Chondrocyte (in vitro differentiated cells): ENCODE measurements at regions not wholly inside any gene's neighbourhood (a gene's known extent, or its start where the extent isn't known, plus 50 kb on each side); places are given as distances from the start of the nearest gene placed in this dataset.

Experiments
- DNase-seq: peaks from one replicate; pipeline ENCODE4 v3.0.0; 2021; ENCODE audit warnings: mixed read lengths, low spot score
- H3K27ac Mint-ChIP-seq: one replicate; pipeline ENCODE4 v1.8.0; 2021; ENCODE audit warnings: mild to moderate bottlenecking, moderate library complexity, mixed read lengths; ENCODE audit not compliant: unreplicated experiment
- H3K27me3 Mint-ChIP-seq: 2 replicates; pipeline ENCODE4 v1.8.0; 2021; ENCODE audit warnings: low read depth, mixed read lengths
- H3K36me3 Mint-ChIP-seq: 2 replicates; pipeline ENCODE4 v1.8.0; 2021; ENCODE audit warnings: low read depth, mixed read lengths
- H3K4me1 Mint-ChIP-seq: 2 replicates; pipeline ENCODE4 v1.8.0; 2021; ENCODE audit warnings: low read depth, mild to moderate bottlenecking, mixed read lengths
- H3K4me3 Mint-ChIP-seq: one replicate; pipeline ENCODE4 v1.8.0; 2021; ENCODE audit warnings: mild to moderate bottlenecking, moderate library complexity, mixed read lengths; ENCODE audit not compliant: unreplicated experiment
- H3K9me3 Mint-ChIP-seq: 2 replicates; pipeline ENCODE4 v1.8.0; 2021; ENCODE audit warnings: low read depth, mixed read lengths
- TF ChIP-seq, protein P1 (sequence below): fragments of 200-600 bp; sonication (generic); IDR thresholded peaks from 2 replicates; pipeline ENCODE4 v1.5.0; 2021; ENCODE audit warnings: antibody characterized with exemption, mild to moderate bottlenecking, moderate library complexity

DNA sequence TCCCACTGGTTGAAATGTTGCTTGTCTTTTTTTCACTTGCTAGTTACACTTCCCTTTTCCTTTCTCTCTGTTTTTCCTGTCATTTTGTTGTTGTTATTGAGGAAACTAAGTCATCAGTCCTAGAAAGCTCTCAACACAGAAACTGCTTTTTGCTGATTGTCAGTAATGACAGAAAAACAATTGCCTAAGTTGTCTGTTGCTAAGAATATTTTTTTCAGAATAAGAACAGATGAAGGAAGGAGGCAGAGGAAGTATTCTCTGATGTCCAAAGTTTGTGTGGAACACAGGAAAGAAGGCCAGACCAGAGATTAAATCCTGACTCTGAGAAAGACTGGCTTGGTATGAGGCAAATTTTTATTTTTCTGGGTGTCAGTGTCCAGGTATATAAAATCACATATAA lies 163.3 kb downstream of the CASP12 start:
- Mint-ChIP-seq H3K36me3 (no peaks in the 10 kb centered on the region), H3K27me3 (no peaks in the 10 kb centered on the region), H3K4me1 (no peaks in the 10 kb centered on the region), H3K4me3 (no peak overlapping the region), H3K27ac (no peak overlapping the region), H3K9me3 (peaks cover under 1% of the 10 kb centered on the region)
- no peak for DNase-seq
- TF ChIP-seq, protein P1, sequence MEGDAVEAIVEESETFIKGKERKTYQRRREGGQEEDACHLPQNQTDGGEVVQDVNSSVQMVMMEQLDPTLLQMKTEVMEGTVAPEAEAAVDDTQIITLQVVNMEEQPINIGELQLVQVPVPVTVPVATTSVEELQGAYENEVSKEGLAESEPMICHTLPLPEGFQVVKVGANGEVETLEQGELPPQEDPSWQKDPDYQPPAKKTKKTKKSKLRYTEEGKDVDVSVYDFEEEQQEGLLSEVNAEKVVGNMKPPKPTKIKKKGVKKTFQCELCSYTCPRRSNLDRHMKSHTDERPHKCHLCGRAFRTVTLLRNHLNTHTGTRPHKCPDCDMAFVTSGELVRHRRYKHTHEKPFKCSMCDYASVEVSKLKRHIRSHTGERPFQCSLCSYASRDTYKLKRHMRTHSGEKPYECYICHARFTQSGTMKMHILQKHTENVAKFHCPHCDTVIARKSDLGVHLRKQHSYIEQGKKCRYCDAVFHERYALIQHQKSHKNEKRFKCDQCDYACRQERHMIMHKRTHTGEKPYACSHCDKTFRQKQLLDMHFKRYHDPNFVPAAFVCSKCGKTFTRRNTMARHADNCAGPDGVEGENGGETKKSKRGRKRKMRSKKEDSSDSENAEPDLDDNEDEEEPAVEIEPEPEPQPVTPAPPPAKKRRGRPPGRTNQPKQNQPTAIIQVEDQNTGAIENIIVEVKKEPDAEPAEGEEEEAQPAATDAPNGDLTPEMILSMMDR: no peak

DNA sequence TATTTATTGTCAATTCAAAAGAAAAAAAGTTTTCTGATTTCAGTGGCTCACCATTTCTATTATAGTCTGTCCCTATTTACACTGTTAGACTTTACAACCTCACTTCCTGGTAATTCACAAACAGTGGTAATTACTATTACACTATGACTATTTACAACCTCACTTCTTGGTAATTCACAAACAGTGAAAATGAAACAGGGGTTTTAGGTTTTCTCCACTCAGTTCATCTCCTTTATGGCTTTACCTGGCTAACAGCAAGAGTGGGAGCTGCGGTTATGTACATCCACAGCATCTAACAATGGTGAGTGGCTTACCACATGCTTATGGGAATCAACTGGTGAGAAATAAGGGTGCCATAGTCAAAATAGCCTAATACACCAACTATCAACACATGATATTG lies 166.4 kb downstream of the CASP12 start:
- Mint-ChIP-seq H3K4me1 (no peaks in the 10 kb centered on the region), H3K36me3 (no peaks in the 10 kb centered on the region), H3K4me3 (no peak overlapping the region), H3K27ac (no peak overlapping the region), H3K9me3 (no peaks in the 10 kb centered on the region), H3K27me3 (no peaks in the 10 kb centered on the region)
- no peak for DNase-seq
- TF ChIP-seq, protein P1: no peak

DNA sequence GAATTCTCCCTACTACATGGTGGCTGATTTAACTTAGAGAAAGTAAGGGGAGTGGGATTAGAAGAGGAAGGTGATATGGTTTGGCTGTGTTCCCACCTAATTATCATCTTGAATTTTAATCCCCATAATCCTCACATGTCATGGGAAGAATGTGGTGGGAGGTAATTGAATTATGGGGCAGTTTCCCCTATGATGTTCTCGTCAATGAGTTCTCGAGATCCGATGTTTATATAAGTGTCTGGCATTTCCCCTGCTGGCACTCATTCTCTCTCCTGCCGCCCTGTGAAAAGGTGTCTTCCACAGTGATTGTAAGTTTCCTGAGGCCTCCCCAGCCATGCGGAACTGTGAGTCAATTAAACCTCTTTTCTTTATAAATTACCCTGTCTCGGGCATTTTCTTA lies 169.3 kb downstream of the CASP12 start:
- no peaks in the 10 kb centered on the region for H3K36me3 Mint-ChIP-seq

DNA sequence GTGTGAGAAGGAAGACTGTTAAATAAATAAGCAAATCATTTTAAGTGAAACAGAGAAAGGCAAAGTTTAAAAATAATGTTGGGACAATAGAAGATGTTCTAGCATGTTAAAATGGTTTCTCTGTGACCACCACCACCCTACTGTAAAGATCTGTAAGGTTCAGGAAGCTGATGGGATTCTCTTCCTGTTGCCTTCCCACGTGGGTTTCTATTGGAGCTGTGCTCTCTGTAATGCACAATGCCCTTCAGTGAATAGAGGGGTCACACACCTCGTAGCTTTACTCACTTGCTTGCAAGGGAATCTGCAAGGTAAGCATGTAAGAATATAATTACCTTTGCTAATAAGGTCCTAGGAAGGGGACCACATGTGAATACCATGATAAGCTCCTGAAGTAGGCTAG lies 170.5 kb downstream of the CASP12 start:
- H3K36me3 Mint-ChIP-seq: peaks cover 2% of the 10 kb centered on the region
- no peak for DNase-seq
- H3K9me3 Mint-ChIP-seq: peaks cover 13% of the 10 kb centered on the region
- H3K27ac Mint-ChIP-seq: no peak overlapping the region
- no peaks in the 10 kb centered on the region for H3K4me1 Mint-ChIP-seq
- H3K27me3 Mint-ChIP-seq: no peaks in the 10 kb centered on the region
- TF ChIP-seq, protein P1: no peak
- H3K4me3 Mint-ChIP-seq: no peak overlapping the region

More for the DNA sequence above, 169.3 kb downstream of the CASP12 start:
- Mint-ChIP-seq H3K4me1 (no peaks in the 10 kb centered on the region), H3K27me3 (no peaks in the 10 kb centered on the region), H3K27ac (no peak overlapping the region), H3K9me3 (peaks cover 3% of the 10 kb centered on the region), H3K4me3 (no peak overlapping the region)
- TF ChIP-seq, protein P1: no peak
- no peak for DNase-seq

DNA sequence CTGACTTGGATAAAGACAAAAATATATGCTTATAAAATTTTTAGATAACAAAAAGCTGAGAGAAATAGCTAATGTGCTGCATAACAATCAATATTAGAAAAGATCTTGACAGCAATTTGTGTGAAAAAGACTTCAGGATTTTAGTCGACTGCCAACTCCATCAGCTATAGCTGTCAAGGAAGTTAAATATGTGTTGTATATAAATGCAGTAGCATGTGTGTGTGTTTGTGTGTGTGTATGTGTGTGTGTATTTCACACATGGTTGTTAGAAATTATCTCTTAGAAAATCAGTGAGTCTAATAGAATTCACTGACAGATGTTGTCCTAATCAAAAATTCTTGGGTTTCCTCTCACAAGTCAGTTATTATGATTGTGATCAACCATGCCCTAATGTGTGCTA lies 171.2 kb downstream of the CASP12 start:
- TF ChIP-seq, protein P1: no peak
- Mint-ChIP-seq H3K9me3 (peaks cover 16% of the 10 kb centered on the region), H3K27ac (no peak overlapping the region), H3K36me3 (peaks cover 2% of the 10 kb centered on the region), H3K27me3 (no peaks in the 10 kb centered on the region), H3K4me3 (no peak overlapping the region), H3K4me1 (no peaks in the 10 kb centered on the region)
- DNase-seq: no peak
